ENCODE measurements at regions not wholly inside any gene's neighbourhood (a gene's known extent, or its start where the extent isn't known, plus 50 kb on each side); places are given as distances from the start of the nearest gene placed in this dataset.
A peak's percentile ranks its signal among the peaks of the same experiment; 100 is the strongest.
"Not testable (repeated sequence)": the region's sequence is repeated elsewhere in the genome, so short reads cannot be mapped to it uniquely, and the experiment has no call there.

DNA sequence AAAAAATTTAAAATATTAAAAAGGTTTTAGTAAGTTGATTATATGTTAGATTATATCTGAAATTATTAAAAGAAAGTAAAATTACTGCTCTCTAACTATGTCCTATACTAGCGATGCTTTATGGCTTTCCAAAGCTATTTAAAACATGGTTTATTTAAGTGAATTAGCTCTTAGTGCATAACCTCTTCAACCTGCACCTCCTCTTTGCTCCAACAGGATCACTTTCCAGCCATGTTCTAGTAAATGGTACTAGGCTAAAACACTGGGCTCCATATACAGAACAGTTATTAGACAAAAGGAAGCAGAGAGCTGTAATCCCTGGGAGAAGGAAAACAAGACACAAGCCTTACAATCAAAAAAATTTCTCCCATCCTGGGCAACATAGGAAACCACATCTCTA is 314.9 kb upstream of the ECI2 start:
- DNase-seq: no peak

DNA sequence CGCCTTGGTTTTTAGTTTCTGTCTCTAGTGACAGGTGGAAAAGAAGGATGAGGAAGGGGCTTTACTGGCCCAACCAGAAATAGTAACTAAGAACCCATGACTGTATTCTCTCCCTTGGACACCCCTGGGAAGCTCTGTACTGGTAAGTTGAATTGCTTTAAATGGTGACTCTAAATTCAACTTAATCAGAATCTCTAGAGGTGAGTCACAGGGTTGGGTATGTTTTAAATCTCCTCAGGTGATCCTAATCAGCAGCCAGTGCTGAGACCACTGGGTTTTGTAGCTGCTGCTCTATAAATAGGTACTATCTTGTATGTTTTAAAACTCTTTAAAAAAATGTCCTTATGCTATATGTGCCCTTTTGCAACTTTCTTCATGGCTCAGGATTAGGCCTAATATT is 314.0 kb upstream of the ECI2 start:
- no peak for DNase-seq

DNA sequence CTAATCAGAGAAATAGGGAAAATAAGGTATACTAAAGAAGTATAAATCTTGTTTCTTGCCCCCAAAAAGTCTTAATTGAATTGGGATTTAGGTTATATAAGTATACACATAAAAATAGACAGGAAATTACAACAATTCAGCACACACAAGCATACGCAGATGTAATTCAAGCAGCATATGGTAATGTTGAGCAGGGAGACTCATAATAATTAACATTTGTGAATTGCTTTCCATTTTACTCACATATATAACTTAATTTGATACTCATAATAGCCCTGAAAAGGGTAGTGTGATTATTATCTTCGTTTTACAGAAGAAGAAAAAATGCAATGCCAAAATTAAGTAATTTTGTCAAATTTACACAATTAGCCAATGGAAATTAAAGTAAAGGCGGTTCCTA is 313.5 kb upstream of the ECI2 start:
- no peak for DNase-seq

DNA sequence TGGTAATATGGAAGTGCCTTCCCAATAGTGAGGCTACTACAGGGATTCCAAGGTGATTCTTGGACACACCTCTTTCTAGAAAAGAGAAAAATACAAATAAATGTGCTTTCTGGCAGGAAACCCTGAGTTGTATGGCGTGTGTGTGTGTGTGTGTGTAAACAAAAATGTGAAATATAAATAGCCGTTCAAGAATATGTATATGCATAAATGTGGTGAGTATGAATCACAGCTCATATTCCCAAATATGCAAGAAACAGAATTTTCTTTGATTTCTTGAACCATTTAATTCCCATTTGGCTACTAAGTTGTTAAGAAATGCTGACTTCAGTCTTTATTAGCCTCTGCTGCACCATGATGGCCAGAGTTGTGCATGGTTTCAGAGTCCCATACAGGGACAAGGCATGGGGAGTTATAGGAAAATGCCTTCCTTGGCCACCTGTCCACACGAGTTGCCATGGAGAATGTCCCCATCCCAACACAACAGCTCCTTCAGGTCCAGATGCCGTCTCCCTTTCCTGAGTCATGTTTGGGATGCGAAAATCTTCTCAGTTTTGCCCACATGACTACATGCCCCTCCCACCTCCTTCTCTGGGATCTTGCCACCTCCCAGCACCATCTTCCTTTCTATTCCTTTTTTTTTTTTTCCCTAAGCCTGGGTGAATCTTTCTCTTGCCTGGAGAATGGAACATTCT is 312.4 kb upstream of the ECI2 start:
- no peak for DNase-seq

DNA sequence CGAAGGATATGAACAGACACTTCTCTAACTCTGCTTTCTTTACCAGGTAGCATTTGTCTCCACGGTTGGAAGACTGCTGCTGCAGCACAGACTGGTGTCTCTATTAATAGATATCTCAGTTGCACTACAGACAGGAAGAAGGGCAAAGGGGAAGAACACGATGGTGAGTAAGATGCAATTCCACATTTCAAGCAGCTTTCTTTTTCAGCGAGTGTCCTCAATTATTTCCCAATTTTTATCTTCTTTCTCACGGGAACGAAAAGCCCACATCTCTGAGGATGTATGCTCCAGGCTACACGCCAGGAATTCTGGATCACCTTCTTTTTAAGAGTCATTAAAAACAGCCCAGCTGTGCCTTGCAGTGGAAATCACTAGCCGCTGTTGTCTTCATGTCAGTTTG is 311.6 kb upstream of the ECI2 start:
- peak; percentile 37 for DNase-seq

DNA sequence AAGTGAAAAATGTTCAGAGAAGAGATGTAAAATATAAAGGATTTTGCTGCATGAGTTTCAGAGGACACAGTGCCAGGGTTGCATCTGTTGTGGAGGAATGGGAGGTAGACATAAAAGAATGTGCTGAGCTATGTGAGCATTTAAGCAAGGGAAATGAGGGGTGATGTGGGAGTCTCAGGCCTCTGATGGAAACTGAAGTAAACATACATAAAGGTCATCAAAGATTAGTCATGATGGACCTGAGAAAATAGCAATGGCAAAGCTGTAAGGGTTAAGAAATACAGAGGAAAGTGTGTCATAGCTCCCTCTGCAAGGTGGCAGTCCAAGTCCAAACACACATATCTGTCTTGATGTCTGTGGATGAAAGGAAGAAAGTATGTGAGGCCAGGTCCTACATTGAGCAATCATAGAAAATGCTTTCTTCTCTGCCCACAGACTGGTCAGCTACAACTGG is 306.6 kb upstream of the ECI2 start:
- DNase-seq: peak; percentile 64

DNA sequence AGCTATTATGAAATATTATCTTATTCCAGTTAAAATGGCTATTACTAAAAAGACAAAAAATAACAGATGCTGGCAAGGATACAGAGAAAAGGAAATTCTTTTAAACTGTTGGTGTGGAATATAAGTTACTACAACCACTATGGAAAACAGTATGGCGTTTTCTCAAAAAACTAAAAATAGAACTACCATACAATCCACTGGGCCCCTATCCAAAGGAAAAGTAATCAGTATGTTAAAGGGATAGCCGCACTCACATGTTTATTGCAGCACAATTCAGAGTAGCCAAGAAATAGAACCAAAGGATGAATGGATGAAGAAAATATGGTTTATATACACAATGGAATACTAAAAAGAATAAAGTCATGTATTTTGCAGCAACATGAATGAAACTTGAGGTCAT is 303.8 kb upstream of the ECI2 start:
- no peak for DNase-seq

DNA sequence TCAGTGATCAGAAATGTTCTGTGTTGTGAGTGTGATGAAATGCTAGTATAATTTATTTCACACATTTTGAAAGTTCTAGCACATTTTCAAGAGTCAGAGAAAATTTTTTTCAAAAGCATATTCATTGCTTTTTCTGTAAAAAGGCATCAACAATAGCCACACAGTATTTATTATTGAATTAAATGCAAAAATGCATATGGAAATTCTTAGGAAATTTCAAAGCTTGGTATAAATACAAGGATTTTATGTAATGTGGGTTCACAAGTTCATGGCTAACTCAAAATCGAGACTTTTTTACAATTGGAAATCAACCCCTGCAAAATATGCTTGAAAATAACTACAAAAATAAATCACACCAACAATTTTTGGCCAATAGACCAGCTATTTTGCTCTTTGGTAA is 302.0 kb upstream of the ECI2 start:
- DNase-seq: no peak

DNA sequence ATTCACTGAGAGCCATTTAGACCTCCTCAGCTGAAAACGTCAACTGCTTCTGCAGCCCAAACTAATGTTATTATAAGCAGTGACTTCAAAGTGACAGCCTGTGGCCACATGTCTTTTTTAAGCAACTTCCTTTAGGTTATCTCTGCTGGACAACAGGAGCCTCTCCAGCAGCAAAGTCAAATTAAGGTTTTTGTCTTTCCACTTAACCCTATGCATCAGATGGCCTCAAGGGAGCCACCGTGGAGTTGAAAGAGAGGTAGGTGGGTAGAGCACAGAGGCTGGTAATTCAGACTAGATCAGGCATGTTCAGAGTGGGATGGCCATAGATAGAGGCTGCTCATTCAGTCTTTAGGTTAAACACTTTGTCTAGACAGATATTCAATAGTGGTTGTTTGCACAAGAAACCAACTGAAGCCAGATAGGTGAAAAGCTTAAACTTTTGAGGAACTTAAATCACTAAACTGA is 300.6 kb upstream of the ECI2 start:
- DNase-seq: no peak

DNA sequence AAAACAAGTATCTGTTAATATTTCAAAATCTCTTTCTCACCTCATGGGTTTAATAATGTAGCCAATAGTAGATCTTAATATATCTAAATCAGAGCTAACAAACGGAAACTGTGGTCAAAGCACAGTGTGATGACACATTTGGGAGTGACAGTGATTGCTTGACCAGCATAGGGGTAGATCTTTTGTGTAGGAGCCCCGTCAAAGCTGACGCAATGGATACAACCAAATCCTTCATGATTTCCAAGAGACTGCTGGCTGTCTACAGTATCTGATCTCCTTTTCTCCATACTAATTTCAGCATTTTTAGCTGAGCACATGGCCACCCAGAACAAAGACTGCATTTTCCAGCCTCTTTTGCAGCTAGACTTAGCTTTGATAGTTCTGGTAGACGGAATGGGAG is 299.3 kb upstream of the ECI2 start:
- no peak for DNase-seq

DNA sequence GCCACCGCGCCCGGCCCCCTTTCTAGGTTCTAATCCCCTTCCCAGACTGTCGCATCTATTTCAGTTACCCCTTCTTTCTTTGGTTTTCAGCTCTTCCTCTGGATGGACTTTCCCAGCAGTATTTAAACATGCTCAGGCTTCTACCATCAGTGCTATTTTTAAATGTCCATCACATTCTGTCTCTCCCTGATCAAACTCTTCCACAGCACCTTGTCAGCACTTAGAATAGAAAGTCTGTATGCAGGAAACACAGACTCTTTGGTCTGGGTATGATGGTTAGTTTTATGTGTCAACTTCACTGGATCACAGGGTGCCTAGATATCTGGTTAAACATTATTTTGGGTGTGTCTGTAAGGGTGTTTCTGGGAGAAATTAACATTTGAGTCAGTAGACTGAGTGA is 297.8 kb upstream of the ECI2 start:
- DNase-seq: no peak

DNA sequence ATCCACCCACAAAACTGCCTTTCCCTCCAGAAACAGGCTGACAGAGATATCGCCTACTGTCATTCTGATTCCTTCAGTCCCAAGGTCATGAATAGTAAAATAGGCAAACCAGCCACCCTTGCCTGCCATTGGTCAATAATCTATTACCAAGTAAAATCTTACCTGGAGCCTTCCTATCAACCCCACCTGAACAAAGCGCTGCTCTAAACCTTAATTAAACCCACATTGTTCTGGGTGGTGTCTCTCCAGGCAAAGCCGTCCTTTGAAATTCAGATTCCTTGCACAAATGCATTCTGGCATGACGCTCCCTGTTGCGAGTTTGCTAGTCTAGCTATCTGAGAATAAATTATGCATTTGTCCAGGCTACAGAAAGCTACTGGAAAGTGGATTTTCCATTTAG is 291.6 kb upstream of the ECI2 start:
- DNase-seq: no peak

DNA sequence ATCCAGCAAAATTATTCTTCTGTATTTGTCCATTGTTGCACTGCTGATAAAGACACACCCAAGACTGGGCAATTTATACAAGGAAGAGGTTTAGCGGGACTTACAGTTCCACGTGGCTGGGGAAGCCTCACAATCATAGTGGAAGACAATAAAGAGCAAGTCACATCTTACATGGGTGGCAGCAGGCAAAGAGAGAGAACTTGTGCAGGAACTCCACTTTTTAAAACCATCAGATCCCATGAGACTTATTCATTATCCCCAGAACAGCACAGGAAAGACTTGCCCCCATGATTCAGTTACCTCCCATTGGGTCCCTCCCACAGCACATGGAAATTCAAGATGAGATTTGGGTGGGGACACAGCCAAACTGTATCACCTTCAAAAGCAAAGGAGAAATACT is 286.5 kb upstream of the ECI2 start:
- no peak for DNase-seq

DNA sequence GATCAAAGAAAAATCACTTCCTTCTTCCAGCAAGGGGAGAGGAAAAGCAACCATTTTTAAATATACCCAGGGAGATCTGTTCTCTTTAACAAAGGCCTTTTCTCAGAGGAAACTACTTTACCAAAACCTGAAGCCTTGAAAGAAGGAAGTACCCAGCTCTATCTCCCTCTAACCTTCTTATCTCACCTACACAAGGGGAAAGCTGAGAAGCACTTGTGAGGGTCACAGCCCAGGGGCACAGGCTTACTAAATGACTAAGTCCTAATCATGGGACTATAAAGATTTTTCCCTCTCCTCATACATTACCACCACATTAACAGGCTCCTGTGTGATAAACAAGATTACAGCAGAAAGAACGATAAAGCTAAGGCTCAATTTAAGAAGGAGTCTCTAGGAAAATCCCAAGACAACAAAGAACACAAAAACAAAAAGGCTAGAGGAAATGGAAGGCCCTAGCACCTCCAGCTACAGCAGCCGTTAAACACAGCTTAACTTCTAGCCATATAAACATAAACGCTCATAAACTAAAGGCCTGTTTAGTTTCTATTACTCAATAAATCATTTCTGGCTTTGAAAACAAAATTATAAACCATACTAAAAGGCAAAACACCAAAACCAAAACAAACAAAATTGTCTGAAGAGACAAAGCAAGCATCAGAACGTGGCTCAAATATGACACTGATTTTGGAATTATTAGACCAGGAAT is 284.9 kb upstream of the ECI2 start:
- no peak for DNase-seq

DNA sequence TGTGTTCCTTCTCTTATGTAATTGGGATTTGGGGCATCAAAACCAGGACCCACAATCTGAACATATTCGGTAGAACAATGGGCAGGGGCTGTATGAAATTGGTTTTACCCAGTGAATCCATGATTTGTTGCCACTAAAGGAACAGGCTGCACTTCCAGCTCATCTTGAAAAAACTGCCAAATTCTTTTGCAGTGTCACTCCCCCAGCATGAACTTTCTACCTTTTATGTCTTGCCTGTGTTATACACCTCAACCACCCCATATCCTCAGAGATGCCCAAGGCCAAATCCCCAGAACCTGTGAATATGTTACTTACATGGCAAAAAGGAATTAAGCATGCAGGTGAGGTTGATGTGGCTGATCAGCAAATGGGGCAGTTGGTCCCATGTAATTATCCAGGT is 280.2 kb upstream of the ECI2 start:
- DNase-seq: no peak

DNA sequence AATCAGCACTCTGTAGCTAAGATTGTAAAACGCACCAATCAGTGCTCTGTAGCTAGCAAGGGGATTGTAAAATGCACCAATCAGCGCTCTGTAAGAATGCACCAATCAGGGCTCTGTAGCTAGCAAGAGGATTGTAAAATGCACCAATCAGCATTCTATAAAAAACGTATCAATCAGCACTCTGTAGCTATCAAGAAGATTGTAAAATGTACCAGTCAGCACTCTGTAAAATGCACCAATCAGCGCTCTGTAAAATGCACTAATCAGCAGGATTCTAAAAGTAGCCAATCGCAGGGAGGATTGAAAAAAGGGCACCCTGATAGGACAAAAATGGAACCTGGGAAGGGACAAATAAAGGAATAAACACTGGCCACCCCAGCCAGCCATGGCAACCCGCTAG is 278.7 kb upstream of the ECI2 start:
- DNase-seq: not testable (repeated sequence)

DNA sequence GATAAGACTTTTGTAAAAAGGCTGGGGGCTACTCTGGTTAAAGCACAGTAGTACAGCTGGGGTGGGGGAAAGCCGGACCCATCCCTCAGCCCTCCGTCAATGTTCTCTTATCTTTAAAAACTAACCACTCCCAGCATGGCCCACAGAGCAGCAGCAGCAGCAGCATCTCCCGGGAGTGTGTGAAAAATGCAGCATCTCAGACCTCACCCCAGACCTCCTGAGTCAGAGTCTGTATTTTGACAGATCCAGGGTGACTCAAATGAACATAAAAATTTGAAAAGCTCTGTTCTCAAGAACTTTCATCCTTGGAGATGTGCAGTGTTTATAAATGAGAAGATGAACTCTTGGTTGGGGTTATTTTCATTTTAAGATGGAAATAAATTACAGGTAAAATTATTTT is 277.7 kb upstream of the ECI2 start:
- no peak for DNase-seq

DNA sequence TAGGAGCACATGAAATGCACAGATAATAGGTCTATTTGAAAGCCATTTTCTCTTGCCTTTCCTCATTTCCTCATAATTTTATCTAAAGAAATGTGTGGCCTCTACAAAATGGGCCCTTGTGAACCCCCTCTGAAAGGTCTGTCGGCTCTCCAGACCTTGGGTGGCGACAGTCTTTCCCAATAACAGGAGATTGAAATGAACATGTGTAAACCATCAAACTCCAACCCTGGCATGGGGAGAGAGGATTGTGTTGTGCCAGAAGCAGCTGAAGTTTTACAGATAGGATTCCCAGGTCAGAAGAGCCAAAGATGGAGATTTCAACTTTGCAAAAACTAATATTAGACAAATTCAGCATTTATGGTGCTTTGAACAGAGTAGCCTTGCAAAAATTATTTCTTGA is 277.1 kb upstream of the ECI2 start:
- DNase-seq: no peak

DNA sequence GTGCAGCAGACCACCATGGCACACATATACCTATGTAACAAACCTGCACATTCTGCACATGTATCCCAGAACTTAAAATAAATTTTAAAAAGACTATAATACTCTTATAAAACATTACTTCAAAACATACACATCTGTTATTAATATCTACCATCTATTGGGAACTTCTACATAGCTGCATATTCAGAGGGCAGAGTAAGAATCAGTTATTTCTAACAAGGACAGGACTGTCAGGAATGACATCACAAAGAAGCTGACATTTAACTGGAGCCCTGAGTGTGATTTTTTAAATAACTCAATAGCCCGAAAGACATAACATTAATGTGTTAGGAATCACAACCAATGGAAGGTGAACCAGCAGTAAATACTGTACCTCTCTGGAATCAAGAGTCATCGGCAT is 276.7 kb upstream of the ECI2 start:
- DNase-seq: no peak

DNA sequence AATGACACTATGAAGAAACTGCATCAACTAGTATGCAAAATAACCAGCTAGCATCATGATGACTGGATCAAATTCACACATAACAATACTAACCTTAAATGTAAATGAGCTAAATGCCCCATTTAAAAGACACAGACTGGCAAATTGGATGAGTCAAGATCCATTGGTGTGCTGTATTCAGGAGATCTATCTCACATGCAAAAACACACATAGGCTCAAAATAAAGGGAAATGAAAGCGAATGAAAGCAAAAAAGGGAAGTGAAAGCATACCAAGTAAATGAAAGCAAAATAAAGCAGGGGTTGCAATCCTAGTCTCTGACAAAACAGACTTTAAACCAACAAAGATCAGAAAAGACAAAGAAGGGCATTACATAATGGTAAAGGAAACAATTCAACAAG is 272.3 kb upstream of the ECI2 start:
- not testable (repeated sequence) for DNase-seq

DNA sequence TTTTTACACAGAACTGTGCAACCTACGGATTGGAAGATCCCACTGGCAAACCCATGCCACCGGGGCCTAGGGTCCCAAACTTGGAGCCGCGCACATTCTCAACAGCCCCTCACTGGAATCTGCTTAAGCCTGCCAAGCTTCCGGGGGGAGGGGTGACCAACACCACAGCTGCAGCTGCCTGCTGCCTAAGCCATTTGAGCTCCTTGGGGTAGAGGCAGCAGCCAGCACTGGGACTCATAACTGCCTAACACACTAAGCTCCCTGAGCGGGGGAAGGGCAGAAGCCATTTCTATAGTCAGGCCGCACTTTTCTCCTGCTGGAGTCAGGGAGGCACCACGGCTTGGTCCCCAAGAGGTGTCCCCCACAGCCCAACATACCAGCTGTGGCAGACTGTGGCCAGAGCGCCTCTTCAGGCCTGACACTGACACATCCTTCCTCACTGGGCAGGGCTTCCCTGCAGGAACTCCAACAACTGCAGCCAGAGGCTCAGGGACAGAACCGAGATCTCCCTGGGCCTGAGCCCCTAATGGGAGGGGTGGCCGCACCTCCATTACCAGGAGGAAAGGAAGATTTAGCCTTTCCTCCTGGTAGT is 270.3 kb upstream of the ECI2 start:
- DNase-seq: no peak

DNA sequence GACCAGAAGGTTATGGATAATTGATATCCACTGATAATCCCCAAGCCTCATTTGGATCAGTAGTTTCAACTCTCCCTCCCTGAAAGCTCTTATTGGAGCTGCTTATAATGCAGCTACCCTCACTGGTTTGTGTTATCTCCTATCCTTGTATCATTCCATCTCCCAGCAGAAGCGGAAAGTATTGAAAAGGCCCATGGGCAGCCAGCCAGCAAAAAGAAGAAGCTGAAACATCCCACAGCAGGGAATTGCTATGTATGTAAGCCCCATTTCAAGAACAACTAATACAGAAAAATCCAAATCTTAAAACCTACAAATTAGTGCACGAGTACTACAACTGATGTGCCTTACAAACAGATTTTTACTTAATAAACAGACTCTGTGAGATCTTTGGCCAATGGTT is 269.0 kb upstream of the ECI2 start:
- DNase-seq: no peak

DNA sequence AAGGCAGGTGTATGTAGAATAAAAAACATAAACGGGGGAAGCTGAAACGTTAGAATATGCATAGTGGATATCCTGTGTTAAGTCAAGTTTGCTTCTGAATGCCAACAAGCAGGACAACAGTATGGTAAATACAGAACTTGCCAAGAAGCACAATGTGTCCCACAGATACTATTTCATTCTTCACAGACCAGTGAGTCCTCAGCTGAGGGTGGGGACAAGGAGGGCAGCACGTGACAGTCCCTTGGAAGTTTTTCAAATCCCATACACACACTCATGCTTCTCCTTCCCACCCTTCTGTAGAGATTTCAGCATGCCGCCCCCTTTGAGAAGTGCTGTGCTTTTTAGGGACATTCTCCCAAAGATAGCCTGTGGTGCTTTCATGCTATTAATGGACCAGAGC is 268.5 kb upstream of the ECI2 start:
- no peak for DNase-seq

DNA sequence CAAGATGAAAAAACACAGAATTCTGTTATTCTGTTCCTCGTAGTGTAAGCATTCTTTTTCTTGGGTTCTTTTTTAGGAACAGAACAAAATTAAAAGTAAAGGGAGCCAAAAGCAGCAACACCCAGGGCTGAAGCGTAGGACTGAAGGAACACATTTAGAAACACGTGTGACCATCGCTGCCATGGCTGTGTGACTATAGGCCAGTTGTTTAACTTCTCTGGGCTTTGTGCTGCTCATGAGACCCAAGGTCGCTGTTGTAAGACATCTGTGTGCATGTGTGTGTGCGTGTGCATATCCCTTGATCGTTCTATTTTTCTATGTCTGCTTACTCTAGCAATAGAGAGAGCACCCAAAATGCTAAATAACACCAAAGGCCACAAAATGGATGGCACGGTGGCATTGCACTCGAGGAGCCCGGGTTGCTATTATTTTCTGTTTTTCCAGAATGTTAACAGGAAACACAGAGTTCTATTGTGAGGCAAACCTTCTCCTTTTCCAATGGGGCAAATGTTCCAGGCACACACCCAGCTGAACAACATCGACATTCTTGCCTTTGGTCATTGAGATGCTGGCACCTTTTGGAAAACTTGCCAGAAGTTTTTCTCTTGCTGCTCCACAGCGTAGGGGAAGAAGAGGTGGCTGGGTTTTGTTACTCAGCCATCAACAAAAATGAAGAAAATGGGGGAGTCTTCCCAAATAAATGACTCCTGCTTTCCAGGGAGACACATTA is 267.8 kb upstream of the ECI2 start:
- no peak for DNase-seq
